Adrenal gland (tissue), 5 donors: ENCODE measurements at regions not wholly inside any gene's neighbourhood (a gene's known extent, or its start where the extent isn't known, plus 50 kb on each side); places are given as distances from the start of the nearest gene placed in this dataset.

Experiments
- CTCF ChIP-seq, 6 experiments: fragments of 450-650 bp in 4 of 6; fragments of 200-600 bp in 2 of 6; sonication (generic) in 1 of 6; IDR thresholded peaks; 1 replicate in 5 of 6; 2 replicates in 1 of 6; pipeline versions ENCODE4 v1.5.1 to v1.8.0; 2016 to 2021; ENCODE audit warnings: antibody characterized with exemption in 6 of 6, mild to moderate bottlenecking in 2 of 6, moderate library complexity in 1 of 6
- POLR2A ChIP-seq, 2 donors: fragments of 450-650 bp; IDR thresholded peaks; one replicate each; pipeline ENCODE4 v1.6.1; 2017; ENCODE audit warnings: antibody characterized with exemption in 2 of 2, mild to moderate bottlenecking in 2 of 2, moderate library complexity in 1 of 2
- donor health status: DM: no; HTN: no; CAD: no.

- TF ChIP-seq CTCF (IDR thresholded peaks at IDR 0.05) (no peak), POLR2A (IDR thresholded peaks at IDR 0.05) (no peak)
Measured at GRCh38 chr11:92588393-92588792, 363.8 kb downstream of the FAT3 start.
